GM12891 (cell line): ENCODE measurements at regions not wholly inside any gene's neighbourhood (a gene's known extent, or its start where the extent isn't known, plus 50 kb on each side); places are given as distances from the start of the nearest gene placed in this dataset.

ENCODE experiments used
- DNase-seq: peaks from one replicate; pipeline ENCODE4 v3.0.0; 2011; ENCODE audit warnings: low spot score; ENCODE audit not compliant: insufficient read length
- FAIRE-seq: peaks from 2 replicates; lab custom pipeline; 2011; peaks lifted over from hg19 to GRCh38; lab: Jason Lieb, UNC
- PAX5 ChIP-seq: IDR thresholded peaks from 2 replicates; pipeline ENCODE4 v1.6.1; 2011; ENCODE audit warnings: low read length, moderate library complexity, mild to moderate bottlenecking; ENCODE audit not compliant: insufficient read depth, severe bottlenecking
- POLR2A ChIP-seq: IDR thresholded peaks from 2 replicates; pipeline ENCODE4 v1.6.1; 2011; ENCODE audit warnings: low read depth, low read length, control low read depth
- POLR2AphosphoS5 ChIP-seq: IDR thresholded peaks from 2 replicates; pipeline ENCODE4 v1.6.1; 2011; ENCODE audit warnings: low read depth, low read length, control low read depth
- POU2F2 ChIP-seq: IDR thresholded peaks from 2 replicates; pipeline ENCODE4 v1.6.1; 2011; ENCODE audit warnings: low read depth, mild to moderate bottlenecking, control low read depth, low read length, moderate library complexity
- SPI1 ChIP-seq: IDR thresholded peaks from 2 replicates; pipeline ENCODE4 v1.6.1; 2011; ENCODE audit warnings: low read depth, low read length, control low read depth
- TAF1 ChIP-seq: IDR thresholded peaks from 2 replicates; pipeline ENCODE4 v1.6.1; 2011; ENCODE audit warnings: low read depth, low read length, control low read depth

- no peak for TF ChIP-seq SPI1
- no peak for TF ChIP-seq POLR2AphosphoS5
- TF ChIP-seq TAF1: no peak
- TF ChIP-seq POU2F2: no peak
- no peak for TF ChIP-seq POLR2A
- no peak for TF ChIP-seq PAX5
- FAIRE-seq (no peak), DNase-seq (no peak)
Observed at GRCh38 chr18:78649421-78649820, 330.2 kb upstream of the SALL3 start.

GRCh38 chr18:78650926-78651325 is 328.7 kb upstream of the SALL3 start:
- TF ChIP-seq POU2F2 (no peak), TAF1 (no peak), POLR2A (no peak), POLR2AphosphoS5 (no peak), SPI1 (no peak), PAX5 (no peak)
- FAIRE-seq (no peak), DNase-seq (no peak)

DNA sequence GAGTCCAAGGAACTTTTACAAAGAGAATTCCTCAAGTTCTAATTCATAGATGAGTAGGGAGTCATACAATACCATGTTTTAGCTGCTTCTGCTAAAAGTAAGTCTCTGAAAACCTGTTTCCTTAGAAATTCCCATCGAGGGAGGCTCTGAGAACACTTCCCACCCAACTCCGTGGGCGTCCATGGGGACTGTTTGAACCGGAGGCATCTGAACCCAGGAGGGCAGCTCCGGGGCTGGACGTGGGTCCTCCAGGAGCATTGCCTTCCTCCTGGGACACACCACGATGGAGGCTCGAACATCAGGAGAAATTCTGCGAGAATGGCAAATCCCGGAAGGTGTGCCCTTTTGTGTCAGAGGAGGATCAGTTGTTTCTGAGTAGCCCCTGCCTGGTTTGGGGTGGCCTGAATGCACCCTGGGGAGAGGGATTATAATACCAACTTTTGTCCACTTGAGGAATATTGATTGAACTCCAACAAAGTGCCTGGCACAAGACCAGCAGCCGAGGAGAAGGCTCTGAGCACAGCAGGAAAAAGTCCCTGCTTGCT is 327.5 kb upstream of the SALL3 start:
- DNase-seq: no peak
- no peak for FAIRE-seq
- TF ChIP-seq POLR2AphosphoS5 (no peak), POU2F2 (no peak), SPI1 (no peak), POLR2A (no peak), TAF1 (no peak), PAX5 (no peak)

GRCh38 chr18:78655921-78656320 is 323.7 kb upstream of the SALL3 start:
- TF ChIP-seq POLR2A: no peak
- no peak for TF ChIP-seq SPI1
- TF ChIP-seq TAF1: no peak
- no peak for TF ChIP-seq POLR2AphosphoS5
- no peak for TF ChIP-seq POU2F2
- TF ChIP-seq PAX5: no peak
- DNase-seq: no peak
- FAIRE-seq: no peak

- FAIRE-seq (no peak), DNase-seq (no peak)
- TF ChIP-seq POLR2A (no peak), POLR2AphosphoS5 (no peak), POU2F2 (no peak), SPI1 (no peak), PAX5 (no peak), TAF1 (no peak)
Observed at GRCh38 chr18:78656346-78656925, 323.2 kb upstream of the SALL3 start.

- TF ChIP-seq POLR2A: no peak
- TF ChIP-seq POLR2AphosphoS5: no peak
- TF ChIP-seq PAX5: no peak
- TF ChIP-seq TAF1: no peak
- no peak for TF ChIP-seq POU2F2
- TF ChIP-seq SPI1: no peak
Observed at GRCh38 chr18:78658531-78658930, 321.1 kb upstream of the SALL3 start.

GRCh38 chr18:78659057-78659456 is 320.6 kb upstream of the SALL3 start:
- no peak for FAIRE-seq
- TF ChIP-seq POLR2A: no peak
- TF ChIP-seq PAX5: no peak

More at GRCh38 chr18:78658531-78658930, 321.1 kb upstream of the SALL3 start:
- FAIRE-seq (no peak), DNase-seq (no peak)

DNA sequence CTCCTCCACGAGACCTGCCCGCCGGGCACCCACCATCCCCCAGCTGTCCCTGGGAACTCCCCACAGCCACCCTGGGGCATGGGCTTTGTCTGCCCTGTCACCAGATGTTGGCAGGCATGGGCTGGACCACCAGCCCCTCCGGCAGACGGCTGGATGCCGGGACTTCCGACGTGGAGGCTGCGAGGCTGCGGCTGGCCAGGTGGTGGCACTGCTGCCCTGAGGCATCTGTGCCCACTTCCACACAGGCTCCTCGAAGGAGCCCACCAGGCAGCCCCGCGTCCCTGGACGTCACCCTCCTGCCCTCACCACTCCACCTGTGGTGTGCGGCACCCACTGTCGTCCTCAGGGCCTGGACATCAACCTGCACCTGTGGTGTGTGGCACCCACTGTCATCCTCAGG is 319.9 kb upstream of the SALL3 start:
- no peak for TF ChIP-seq POLR2A
- TF ChIP-seq PAX5: no peak
- TF ChIP-seq TAF1: no peak
- TF ChIP-seq POU2F2: no peak
- TF ChIP-seq SPI1: no peak
- TF ChIP-seq POLR2AphosphoS5: no peak
- DNase-seq (peak; percentile 38), FAIRE-seq (no peak)

More at GRCh38 chr18:78659057-78659456, 320.6 kb upstream of the SALL3 start:
- no peak for DNase-seq

DNA sequence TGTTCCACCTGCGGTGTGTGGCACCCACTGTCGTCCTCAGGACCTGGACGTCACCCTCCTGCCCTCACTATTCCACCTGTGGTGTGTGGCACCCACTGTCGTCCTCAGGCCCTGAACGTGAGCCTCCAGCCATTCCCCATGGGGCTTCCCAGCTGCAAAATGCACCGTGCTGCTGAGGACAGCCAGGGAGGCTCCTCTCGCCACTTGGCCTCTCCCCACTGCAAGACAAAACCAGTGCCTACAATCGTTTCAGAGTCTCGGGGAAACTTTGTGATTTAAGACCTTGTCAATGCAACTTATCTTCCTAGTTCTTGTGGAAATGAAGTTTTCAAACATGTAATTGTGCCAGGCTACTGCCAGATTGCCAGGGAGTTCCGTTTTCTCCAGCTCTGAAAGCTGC is 319.3 kb upstream of the SALL3 start:
- FAIRE-seq (no peak), DNase-seq (no peak)
- no peak for TF ChIP-seq PAX5
- TF ChIP-seq SPI1: no peak
- no peak for TF ChIP-seq POU2F2
- no peak for TF ChIP-seq POLR2A
- TF ChIP-seq TAF1: no peak
- TF ChIP-seq POLR2AphosphoS5: no peak
